ENCODE measurements at regions not wholly inside any gene's neighbourhood (a gene's known extent, or its start where the extent isn't known, plus 50 kb on each side); places are given as distances from the start of the nearest gene placed in this dataset.
"Not testable (repeated sequence)": the region's sequence is repeated elsewhere in the genome, so short reads cannot be mapped to it uniquely, and the experiment has no call there.

DNA sequence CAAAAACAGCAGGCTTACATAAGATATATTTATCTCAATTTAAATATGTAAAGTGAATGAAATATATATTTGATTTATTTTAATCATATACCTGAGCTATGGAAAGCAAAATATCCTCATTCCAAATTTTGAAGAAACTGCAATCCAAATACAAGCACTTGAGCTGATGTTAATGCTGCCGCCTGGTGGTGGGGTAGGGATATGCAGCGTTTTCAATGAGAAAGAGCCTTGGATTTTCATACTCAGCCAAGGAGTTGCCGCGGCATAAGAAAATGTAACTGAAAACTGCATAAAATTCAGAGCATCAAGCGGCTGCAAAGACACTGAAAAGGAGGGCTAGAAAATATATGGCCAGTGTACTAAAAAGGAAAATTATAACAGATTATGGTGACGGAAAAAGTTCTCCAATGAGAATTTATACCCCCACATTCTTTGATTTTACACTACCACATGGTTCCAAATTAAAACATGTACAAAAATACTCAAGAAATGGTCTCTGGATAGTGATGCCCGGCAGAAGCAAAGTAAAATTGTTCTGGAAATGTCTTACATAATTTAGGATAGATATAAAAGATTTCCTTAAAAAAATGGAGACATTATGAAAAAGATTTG is 660.3 kb upstream of the PITX2 start:
- peak; percentile 76 for DNase-seq

DNA sequence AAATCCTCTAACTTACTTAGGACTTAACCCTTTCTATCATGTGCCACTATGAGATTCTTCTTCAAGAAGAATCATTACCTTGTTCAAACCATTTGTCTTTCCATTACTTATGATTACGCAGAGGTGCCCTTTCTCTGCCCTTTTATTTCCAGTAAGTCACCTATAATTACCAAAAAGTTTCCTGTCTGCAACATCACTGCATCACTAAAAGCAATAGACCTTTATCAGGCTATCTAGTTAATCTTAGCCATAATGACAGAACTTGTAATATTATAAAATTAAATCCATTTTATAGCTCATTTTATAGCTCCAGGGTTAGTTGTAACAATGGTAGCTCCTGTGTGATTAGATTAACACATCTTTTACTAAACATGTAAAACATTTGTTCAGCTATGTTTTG is 673.6 kb upstream of the PITX2 start:
- DNase-seq: no peak

DNA sequence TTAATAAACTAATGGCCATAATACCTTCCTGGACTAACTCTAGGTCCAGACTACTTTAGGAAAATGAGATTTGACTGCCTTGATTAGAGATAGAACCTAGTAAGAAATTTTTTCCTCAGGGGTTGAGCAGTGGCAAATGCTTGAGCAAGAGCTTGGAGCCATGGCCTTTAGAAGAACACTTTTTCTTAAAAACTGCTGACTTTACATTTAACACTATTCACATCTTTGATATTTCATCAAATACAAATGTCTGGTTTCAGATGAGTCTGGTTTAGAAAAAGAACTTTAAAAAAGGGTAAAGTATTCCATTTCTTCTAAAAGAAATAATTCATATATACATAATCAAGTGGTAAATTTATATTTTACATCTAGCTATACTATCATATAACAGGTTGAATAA is 680.9 kb upstream of the PITX2 start:
- DNase-seq: no peak

DNA sequence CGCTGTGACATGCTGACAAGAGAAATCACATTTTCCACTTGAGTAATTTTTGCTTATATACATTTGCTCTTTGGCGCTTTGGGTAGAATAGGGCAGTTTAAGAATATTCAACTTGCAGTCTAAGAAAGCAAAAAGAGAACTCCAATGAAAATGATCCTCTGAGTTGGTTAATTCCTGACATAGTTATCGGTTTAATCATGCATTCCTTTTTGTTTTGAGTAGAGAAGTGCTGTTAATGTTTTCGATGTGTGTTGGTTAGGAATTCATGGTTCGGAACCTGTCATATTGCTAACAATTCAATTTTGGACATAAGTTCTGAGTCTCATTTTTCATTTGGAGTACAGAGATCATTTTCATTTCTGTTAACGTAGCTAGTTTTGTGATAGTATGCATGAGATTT is 700.6 kb upstream of the PITX2 start:
- no peak for DNase-seq

DNA sequence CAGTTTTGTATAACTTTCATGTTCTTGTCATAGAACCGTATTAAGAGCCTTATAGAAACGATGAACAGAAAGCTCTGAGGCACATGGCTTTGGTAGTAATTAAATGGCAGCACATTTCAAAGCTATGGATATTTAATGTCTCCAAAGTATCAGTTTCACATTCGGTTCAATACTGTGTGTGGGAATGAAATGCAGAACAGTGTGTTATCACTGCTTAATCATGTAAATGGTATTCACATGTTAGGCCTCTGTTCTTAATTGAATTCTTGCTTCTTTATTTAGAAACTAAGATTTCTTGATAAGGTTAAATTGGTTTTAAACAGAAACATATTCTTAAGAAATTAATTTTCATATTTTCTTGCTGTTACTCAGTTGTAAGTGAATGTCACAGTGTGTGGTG is 701.0 kb upstream of the PITX2 start:
- no peak for DNase-seq

DNA sequence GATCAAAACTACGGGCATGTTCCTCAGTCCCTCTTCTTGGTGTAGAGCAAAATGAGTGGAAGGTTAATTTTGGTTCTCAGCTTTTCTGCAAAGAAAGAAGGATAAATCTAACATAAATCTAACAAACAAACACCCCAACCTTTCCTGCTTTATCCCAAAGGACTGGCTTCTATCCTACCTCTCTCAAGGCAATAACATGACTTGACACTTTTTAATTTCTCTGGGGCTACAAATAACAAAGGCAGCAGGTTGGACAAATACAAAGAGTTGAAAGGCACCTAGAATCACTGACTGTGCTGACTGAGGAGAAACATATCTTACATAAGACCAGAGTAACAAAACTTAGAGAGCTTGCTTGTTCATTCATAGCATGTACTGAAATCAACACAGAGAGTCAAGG is 703.6 kb upstream of the PITX2 start:
- no peak for DNase-seq

DNA sequence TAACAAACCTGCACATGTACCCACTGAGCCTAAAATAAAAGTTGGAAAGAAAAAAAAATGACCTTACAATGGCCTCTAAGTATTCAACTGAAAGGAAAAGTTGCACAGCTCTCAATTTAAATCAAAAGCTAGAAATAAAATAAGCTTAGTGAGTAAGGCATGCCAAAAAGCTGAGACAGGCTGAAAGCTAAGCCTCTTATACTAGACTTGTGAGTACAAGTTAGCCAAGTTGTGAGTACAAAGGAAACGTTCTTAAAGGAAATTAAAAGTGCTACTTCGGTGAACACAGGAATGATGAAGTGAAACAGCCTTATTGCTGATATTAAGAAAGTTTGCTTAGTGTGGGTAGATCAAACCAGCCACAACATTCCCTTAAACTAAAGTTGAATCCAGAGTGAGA is 707.9 kb upstream of the PITX2 start:
- DNase-seq: no peak

DNA sequence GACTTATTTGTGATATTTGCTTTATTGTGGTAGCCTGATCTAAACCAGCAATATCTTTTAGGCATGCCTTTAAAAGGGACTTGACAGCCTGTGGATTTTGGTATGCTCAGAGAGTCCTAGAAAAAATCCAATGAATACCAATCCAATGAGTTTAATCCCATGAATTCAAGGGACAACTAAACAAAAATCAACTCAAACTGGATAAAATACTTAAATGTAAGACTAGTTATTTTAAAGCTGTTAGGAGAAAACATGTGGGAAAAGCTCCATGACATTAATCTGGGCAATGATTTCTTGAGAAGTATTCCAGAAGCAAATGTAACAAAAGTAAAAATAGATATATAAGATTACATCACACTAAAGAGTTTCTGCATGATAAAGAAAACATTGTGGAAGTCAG is 711.5 kb upstream of the PITX2 start:
- no peak for DNase-seq

DNA sequence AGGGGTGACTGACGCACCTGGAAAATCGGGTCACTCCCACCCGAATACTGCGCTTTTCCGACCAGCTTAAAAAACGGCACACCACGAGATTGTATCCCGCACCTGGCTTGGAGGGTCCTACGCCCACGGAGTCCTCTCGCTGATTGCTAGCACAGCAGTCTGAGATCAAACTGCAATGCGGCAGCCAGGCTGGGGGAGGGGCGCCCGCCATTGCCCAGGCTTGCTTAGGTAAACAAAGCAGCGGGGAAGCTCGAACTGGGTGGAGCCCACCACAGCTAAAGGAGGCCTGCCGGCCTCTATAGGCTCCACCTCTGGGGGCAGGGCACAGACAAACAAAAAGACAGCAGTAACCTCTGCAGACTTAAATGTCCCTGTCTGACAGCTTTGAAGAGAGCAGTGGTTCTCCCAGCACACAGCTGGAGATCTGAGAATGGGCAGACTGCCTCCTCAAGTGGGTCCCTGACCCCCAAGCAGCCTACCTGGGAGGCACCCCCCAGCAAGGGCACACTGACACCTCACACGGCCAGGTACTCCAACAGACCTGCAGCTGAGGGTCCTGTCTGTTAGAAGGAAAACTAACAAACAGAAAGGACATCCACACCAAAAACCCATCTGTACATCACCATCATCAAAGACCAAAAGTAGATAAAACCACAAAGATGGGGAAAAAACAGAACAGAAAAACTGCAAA is 714.5 kb upstream of the PITX2 start:
- not testable (repeated sequence) for DNase-seq

DNA sequence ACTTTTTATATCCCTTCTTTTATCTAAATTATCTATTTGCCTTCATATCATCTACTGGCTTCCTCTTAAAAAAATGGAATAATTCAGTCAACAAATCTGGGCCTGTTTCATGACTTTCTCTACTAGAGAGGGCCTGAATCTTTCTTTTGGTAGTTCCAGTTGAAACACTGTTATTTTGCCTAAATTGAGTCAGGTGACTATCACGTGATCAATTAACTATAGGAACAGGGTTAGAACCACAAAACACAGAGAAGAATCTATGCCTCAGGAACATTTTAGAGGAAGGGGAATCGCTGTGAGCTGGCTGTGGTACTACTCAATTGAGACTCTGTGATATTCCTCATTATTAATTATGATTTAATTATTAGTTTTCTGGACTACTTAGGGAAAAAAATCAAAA is 736.7 kb upstream of the PITX2 start:
- no peak for DNase-seq

DNA sequence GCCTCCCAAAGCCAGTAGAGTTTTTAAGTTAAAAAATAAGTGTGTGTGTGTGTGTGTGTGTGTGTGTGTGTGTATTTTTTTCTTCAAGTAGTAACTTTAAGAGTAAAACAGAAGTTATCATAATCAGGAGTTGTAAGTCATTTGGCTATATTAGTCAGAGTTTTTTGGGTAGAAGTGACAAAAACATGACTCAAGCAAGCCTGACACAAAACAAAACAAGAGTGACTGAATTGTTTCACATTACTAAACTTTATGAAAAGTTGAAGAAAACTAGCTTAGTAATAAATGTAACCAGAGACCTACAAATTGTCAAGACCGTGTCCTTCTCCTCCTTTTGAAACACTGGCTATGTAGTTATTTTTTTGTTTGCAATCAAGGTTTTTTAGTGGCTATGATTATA is 738.0 kb upstream of the PITX2 start:
- no peak for DNase-seq

DNA sequence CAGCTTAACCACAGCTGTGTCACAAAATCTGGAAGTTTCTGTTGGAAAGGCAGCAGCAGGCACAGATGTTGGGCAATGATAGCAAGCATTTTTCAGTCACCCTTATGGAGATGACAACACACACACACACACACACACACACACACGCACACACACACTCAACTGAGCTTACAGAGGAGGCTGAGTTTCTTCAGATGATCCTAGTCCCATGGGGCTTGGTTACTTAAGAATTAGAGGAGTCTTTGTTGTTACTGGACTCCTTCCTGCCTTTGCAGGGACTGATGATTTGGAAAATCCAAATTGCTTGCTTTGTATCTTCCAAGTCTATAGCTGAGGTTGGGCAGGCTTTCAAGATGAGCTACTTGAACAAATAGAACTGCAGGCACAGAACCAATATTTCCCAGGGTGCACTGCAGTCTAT is 740.1 kb upstream of the PITX2 start:
- no peak for DNase-seq

DNA sequence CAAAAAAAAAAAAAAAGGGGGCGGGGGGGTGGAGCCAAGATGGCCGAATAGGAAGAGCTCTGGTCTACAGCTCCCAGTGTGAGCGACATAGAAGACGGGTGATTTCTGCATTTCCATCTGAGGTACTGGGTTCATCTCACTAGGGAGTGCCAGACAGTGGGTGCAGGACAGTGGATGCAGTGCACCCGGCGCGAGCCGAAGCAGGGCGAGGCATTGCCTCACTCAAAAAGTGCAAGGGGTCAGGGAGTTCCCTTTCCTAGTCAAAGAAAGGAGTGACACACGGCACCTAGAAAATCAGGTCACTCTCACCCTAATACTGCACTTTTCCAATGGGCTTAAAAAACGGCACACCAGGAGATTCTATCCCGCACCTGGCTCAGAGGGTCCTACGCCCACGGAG is 755.0 kb upstream of the PITX2 start:
- not testable (repeated sequence) for DNase-seq

DNA sequence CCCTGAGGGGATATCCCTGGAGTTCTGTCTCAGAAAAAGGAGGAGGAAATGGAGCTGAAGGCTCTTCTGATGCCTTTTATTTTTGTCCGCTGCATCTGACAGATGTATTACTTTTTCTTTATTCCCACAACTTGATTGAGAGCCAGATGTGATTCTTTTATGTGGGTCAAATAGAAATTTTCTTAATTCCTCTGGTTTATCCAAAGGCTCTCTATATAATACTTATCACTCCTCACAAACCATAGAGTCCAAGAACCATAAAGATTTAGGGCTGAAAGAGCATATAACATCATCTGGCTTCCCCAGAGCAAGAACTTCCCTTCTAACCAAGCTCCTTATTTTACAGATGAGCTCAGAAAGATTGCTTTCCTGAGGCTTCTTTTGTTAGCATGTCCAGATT is 756.7 kb upstream of the FAM241A start:
- no peak for DNase-seq

DNA sequence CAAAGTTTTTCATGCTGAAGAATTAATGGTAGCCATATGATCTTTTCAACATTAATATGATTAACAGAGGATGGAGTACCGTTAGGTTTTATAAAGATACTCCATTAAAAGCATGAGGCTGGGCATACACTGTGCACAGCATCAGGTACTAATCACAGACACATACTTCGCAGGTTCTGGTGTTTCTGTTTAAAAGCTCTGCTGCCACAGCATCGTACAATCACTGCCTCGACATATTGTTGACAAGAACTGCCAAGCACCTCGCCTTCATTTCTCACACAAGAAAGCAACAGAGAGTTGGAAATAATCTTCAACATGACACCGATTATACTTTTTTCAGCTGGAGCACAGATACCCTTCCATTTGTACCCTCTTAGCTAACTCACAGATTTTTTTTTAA is 753.4 kb upstream of the FAM241A start:
- no peak for DNase-seq

DNA sequence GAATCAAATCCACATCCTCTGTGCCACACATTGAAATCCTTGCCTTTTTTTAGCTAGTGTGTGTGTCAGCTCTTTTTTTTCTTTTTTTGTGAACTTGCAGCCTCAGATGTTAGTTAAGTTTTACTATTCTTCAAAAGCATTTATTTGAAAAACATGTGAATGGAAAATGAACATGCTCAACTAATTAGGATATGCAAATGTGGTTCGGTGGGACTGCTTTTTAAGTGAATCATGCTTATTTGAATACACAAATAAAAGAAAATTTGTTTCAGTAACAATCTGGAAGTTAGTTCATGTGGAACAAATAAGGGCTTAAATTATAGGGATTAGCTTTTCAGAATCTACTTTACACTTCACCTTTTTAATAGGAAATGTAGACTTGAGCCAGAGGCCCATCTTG is 751.5 kb upstream of the FAM241A start:
- no peak for DNase-seq

DNA sequence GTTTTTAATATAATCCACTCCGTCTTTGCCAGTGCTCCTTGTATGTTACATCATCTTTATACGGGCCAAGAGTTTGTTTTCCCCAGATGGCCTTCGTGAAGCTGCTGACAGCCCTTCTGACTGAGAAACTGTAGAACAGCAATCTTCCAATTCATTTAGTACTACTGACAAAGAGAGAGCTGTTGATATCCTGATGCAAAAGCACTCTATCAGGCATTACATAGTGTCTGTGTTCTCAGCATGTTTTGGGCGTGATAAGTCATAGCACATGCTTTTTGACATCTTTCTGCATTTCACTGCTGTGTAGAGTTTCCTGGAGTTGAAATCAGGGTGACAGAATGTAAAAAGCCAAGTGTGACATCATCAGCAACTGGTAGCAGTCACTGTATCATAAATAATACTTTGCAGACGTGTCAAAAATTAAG is 746.3 kb upstream of the FAM241A start:
- no peak for DNase-seq

DNA sequence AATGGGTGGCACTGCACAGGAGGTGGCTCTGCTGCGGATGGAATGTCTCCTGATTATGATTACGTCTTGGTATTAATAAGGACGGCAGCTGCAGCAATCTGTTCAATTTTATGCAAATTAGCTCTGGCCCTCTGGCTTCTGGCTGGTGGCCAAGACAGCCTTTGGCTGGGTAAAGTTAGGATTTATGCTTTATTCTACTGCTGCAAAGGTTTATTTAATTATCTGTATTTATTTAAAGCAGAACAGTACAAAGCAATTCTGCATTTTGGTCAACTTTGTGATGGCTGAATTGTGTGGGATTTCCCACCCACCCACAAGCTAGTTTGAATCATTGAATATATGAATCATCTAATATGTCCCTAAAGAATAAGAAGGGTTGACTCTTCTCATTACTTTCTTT is 745.6 kb upstream of the FAM241A start:
- DNase-seq: no peak

DNA sequence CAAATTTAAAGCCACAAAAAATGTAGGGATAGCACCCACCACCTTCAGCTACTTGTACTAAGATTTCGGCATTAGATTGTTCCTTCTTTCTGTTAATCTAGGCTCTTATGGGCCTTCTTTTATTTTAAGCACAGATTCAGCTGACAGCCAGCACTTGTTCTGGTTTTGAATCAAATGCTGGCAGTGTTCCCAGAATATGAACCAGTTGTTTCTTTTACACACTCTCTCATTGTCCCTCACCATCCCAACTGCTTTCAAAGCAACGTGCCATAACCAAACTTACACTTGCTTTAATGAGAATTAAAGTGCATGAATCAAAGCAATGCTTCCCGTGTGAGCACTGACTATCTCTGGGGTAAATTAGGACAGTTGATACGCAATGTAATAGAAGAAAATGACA is 744.5 kb upstream of the FAM241A start:
- DNase-seq: no peak

DNA sequence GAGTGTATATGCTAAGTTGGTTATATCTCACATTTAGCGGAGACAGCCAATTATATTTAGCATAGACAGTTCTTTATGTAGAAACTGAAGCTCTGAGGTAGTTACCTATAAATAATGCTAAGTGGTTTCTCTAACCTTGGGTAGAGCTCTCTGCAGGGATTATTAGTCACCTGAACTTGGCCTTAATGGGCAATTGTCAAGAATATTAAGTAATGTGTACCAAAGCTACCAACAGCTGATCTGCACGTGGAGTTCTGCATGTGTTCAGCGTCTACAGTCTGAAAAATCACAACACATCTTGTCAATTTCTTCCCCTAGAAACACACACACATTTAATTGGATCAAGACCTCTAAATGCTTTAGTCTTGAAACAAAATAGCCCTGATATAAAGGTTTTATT is 740.6 kb upstream of the FAM241A start:
- DNase-seq: no peak

DNA sequence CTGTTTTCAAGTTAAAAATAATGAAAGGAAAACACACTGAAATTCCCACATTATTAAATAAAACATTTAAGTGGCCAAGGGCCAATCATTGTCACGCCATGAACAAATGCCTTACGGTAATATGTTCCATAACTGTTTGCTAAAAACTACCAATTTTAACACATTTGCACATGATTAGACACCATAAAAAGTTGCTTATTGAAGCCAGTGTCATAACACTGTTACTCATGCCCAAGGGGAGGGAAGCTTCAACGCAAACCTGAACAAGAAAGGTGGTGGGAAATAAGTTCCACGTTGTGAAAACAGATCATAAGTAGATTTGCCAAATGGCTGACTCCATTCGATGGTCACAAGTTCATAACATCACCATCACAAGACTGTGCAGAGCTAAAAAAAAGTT is 739.3 kb upstream of the FAM241A start:
- no peak for DNase-seq

DNA sequence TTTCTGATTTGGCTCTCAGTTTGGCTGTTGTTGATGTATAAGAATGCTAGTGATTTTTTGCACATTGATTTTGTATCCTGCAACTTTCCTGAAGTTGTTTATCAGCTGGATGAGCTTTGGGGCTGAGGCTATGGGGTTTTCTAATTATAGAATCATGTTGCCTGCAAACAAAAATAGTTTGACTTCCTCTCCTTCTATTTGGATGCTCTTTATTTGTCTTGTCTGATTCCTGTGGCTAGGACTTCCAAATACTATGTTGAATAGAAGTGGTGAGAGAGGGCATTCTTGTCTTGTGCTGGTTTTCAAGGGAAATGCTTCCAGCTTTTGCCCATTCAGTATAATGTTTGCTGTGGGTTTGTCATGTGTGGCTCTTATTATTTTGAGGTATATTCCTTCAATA is 734.7 kb upstream of the FAM241A start:
- no peak for DNase-seq

DNA sequence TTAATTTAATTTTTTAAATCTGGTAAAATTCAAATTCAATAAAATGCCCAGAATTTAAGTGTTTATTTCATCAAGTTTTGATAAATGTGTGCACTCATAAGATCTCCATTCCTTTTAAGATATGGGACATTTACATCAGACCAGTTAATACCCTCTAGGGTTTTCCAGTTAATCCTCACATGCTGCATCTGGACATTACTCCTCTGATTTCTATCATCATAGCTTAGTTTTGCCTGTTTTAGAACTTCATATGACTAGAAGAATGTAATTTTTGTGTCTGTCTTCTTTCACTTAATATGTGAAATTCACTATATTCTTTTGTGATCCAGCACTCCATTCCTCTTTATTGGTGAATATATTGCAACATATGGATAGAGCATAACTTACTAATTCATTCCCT is 727.7 kb upstream of the FAM241A start:
- DNase-seq: no peak

DNA sequence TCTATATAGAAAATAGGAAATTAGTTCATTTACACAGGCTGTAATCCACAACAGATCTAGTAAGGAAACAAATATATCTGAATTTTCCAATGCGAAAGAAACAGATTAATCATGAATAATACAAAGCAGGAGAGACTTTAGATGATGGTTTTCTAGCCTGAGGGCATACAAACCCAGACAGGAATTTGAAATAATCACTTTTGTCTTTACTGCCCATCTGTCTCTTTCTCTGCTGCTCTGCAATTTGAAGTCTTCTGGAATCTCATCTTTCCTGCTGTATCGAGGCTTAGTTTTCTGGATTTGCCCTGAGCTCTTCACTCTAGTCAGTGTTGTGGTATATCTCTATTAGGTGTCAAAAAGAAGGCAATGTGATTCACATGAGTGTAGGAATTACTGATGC is 711.8 kb upstream of the FAM241A start:
- DNase-seq: no peak

DNA sequence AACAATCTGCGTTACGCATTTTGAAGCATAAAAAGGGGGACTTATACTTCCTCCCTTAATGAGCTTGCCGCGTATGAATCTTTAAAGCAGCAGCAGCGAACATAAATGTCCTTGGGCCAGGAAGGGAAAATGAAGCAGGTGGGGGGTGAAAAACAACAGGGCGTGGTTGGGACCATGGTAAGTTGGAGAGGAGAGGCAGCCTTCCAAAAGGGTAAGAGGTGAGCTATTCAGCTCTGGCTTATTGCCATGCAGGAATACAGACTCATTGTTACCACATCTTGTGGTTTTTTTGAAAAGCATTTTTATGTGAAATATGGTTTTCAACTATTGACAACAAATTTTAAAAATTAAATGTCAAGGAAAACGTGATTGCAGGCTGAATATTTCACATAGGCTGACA is 710.7 kb upstream of the FAM241A start:
- no peak for DNase-seq

All from hematopoietic multipotent progenitor cell treated with erythropoietin and hydrocortisone succinate and interleukin-3 and kit ligand, for 4 days (in vitro differentiated cells).